NCI-H2029 (cell line): ENCODE measurements at regions not wholly inside any gene's neighbourhood (a gene's known extent, or its start where the extent isn't known, plus 50 kb on each side); places are given as distances from the start of the nearest gene placed in this dataset.
"Not testable (repeated sequence)": the region's sequence is repeated elsewhere in the genome, so short reads cannot be mapped to it uniquely, and the experiment has no call there.

Source experiments
- DNase-seq: peaks from one replicate; lab custom pipeline; 2025; lab: John Stamatoyannopoulos, UW

DNA sequence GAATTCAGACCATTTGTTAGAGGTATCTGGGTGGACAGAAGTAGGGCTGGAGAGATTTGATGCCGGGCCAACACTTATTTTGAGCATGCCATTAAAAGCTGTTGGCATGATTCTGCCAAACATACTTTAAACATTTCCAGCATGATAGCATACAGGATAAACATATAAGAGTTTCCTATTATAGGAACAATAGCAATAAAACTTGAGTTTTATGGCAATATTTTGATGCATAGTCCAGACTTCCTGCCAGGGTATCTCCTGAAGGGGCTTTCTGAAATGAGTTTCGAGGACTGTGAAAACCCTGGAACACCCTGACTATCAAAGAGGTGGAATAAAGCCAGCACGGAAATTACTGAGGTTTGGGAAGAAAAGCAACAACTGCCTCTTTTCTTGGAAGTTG is 1398.0 kb upstream of the NXPH2 start:
- DNase-seq: no peak

DNA sequence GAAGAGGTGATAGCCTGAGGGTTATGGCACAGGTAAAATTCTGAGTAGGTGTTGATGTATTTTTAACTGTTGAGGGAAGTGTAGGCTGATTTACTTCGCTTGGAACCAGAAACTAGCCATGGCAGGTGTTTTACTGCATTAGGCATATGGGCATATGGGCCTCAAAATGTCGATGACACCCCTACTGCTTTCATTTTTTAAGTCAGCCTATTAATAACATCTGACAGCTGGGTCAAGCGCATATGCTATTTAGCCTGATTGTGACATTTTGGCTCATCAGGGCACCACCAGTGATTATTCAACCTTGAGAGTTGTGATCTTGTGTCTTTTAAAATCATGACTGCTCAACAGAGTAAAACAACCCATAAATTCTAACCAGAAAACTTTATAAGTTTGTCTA is 1396.9 kb upstream of the NXPH2 start:
- DNase-seq: no peak

DNA sequence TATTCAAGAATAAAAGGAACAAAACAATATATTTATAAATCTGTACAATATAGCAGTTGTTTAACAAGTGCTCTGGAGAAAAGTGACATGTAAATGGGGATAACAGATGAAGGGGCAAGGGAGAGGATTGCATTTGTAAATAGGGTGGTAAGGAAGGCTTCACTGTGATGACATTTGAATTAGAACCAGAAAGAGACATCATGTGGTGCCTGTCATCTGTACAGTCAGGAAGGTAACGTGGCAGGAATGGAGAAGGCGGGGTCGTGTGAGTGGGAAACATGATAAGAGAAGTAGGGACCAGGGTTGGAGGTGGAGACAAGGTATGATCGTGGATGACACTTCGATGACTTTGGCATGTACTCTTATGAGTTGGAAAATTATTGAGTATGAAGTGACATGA is 1393.6 kb upstream of the NXPH2 start:
- no peak for DNase-seq

DNA sequence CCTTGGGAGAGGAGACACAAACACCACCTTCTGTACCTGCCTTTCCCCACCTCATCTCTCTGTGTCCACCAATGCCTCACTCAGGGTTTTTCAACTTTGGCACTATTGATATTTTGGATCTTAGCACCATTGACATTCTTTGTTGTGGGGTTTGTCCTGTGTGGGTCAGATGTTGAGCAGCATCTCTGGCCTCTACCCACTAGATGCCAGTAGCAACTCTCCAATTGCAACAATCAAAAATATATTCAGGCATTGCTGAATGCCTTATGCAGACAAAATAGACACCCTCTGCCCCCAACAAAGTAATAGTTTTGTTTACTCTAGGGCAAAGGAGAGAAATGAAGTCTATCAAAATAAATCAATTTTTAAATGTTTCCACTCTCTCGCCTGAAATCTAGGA is 1384.3 kb upstream of the NXPH2 start:
- DNase-seq: no peak

DNA sequence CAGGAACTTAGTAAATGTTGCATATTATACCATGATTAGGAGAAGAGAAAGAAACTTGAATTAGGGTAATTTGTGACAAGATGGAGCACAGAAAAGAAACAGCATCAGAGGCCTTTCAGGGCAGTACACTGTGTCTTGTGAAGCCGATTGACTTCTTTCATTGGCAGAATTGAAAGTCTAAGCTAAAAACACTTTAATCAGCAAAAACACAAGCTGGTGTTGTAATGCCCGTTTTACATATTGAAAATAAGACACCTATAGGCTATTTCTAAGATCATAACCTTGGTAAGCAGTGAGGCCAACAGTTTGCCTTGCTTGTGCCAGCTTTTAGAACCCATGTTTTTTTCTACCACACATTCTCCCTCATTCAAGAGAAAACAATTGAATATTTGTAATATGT is 1378.1 kb upstream of the NXPH2 start:
- DNase-seq: no peak

DNA sequence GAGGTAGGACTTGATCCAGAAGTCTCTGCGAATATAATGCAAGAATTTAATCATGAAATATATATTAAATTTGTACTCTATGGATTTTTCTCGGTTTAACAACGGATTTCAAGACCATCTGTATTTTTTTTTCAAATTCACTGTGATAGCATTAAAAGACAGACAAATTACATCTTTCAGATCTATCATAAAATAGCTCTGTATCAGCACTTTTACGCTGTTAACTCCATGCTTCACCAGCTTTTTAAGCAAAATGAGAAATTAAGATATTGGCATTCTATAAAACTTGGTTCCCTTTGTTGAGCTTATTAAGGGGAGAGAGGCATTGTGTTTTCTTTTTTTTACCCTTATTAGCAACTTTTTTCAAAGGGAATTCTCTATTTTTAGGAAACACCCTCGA is 1377.6 kb upstream of the NXPH2 start:
- no peak for DNase-seq

DNA sequence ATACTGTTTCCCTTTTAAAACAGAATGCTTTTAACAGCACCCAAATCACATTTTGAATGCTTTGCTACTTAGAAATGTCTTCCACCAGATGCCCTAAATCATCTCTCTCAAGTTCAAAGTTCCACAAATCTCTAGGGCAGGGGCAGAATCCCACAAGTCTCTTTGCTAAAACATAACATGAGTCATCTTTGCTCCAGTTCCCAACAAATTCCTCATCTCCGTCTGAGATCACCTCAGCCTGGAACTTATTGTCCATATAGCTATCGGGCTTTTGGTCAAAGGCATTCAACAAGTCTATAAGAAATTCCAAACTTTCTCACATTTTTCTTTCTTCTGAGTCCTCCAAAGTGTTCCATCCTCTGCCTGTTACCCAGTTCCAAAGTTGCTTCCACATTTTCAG is 1374.5 kb upstream of the NXPH2 start:
- DNase-seq: no peak

DNA sequence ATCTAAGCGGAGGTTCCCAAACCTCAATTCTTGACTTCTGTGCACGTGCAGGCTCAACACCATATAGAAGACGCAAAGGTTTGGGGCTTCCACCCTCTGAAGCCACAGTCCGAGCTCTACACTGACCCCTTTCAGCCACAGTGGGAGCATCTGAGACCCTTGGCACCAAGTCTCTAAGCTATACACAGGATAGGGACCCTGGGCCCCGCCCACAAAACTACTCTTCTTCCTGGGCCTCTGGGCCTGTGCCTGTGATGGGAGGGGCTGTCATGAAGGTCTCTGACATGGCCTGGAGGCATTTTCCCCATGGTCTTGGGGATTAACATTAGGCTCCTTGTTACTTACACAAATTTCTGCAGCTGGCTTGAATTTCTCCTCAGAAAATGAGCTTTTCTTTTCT is 1374.1 kb upstream of the NXPH2 start:
- DNase-seq: no peak

DNA sequence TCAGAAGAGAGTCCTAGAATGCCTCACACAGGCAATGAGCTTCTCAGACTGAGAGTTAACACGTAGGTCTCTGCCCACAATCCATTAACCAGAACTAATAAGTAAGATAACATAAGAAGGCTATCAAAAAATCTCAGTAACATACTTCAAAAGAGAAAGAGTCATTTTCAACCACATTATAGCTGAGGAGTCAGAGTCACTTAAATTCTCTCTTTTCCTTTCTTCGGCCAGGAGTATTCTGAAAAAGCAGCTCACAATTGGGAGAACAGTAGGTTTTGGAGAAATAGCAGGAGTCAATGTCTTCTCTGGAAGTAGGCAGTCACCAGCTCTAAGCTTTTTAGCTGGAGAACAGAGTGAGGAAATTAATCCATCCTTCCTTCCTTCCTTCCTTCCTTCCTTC is 1364.4 kb upstream of the NXPH2 start:
- no peak for DNase-seq

DNA sequence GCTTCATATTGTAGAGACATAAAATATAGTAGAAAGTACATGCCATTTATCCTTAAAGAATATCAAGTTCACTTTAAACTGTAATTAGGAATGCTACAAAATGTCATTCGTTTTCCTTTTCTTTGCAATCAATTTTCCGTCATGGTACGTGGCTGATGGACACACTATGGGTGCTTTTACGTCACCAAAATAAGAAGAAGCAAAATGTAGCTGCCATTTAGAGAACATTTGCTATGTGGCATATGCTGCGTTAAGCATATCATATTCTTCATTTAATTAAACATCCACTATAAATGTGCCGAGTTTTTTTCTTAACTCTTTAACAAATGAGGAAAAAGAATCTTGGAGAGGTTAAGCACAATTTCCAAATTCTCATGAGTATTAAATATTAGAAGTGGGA is 1358.5 kb upstream of the NXPH2 start:
- DNase-seq: no peak

DNA sequence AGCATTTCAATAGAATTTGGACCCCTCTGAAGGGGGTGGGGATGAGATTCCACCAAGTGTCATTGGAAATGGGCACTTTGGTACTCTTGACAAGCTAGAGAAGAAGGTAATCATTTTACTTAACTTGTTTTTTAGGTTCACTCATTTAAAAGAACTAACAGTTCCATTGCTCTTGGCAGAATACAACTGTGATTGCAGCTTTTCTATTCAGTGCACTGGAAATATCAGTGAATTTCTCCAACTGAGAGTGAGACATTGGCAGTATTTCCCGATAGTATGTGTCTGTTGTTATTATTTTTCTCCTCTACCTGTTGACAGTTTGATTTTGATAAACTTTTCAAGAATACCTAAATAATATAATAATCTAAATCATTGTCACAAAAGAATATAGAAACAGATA is 1356.7 kb upstream of the NXPH2 start:
- DNase-seq: no peak

DNA sequence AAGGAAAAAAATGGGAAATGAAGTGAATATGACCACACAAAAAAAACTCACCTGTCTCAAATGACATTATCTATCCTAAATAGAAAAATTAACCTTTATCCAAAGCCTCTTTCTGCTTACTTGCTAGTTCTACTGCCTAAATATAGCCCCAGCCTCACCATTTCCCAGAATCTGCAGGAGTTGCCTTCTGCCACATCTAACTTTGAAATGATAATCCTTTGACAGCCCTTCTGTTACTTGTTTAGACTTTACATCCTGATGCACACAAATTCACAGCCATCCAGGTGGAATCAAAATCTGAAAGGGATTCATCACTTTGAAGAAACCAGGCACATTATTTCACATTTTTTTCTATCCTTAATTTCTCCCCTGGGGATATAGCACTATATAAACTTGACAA is 1356.2 kb upstream of the NXPH2 start:
- no peak for DNase-seq

DNA sequence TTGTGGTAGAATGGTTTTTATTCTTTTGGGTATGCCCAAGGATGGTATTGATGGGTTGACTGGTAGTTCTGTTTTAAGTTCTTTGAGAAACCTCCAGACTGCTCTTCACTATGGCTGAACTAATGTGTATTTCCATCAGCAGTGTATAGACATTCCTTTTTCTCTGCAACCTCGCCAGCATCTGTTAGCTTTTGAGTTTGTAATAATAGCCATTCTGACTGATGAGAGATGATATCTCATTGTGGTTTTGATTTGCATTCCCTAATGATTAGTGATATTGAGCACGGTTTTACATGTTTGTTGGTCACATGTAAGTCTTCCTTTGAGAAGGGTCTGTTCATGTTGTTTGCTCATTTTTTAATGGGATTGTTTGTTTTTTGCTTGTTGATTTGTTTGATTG is 1348.7 kb upstream of the NXPH2 start:
- DNase-seq: no peak

DNA sequence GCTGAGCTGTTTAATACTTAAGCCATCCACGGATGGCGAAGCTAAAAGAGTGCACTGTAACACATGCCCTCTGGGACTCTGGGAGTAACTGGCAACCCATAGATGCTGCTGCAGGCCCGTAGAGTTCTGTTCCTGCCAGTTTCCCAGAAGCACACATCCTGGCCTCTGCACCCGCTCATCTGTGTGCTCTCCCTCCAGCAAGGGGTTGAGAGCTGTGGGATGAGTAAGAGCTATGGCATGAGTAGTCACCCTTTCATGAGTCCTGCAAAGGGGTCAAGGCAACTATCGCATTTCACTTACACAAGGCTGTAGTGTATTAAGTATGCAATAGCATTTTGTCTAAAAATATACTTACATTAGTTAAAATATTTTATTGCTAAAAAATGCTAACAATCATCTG is 1341.8 kb upstream of the NXPH2 start:
- no peak for DNase-seq

DNA sequence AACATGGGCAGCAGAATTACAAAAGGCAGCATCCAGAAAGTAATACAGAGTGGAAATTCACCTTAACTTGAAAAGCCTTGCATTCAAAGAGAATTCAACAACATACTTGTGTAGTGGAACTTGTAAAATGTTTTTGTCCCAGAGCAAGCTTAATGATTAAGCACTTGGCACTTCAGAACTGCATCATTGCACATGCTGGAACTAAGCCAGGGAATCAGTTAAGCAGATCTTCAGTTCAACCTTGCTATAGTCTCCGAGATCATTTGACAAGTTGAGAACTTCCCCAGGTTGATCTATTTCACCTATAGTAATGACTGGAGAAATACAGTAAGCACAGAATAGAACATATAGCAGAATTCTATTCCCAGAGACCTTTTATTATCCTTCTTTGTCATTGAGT is 1337.2 kb upstream of the NXPH2 start:
- DNase-seq: no peak

DNA sequence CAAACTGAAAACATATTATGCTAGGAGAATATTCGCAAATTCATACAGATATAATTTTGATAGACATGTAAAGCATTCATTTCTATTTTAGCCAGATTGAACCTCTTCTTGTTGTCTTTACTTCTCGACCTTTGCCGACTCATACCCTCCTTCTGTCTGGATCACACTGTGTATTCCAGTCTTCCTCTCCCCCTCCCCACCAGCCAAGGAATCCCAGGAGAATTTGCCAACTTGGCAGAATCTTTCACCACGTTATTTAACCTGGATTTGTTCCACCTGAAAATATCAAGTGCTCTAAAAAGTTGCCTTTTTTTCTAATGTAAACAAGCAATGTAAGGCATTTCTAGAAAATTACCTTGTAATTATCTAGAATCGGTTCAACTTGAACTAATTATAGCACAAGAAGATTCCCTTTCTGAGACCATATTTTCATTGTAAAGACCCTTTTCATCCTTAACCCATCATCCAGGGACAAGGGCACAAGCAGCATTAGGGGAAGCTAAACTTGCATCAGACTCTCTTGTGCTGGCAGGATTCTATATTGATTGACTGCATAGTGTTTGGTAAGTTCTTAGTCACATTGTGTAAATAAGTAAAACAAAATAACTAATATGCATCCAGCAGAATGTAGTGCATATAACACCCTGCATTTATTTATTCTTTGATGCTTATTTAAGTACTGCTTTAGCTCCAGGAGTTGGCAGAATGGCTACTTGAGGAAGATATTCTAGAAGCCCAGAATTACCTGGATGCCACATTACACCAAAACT is 1328.7 kb upstream of the NXPH2 start:
- no peak for DNase-seq

DNA sequence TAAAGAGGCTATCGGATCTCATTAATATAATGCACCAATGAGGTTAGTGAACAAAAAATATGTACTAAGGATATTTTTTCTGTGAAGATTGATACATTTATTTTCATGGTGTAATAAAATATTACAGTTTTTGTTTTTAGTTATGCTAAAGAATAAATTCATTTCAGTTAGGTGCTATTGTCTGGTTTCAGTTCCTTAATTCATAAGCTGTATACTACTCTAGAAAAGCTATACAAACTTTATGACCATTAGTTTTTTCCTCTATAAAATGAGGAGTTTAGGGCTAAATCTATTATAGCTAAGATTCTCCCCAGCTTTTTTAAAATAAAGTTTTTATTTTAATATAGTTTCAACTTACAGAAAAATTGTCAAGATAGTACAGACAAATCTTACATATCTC is 1311.7 kb upstream of the NXPH2 start:
- no peak for DNase-seq

DNA sequence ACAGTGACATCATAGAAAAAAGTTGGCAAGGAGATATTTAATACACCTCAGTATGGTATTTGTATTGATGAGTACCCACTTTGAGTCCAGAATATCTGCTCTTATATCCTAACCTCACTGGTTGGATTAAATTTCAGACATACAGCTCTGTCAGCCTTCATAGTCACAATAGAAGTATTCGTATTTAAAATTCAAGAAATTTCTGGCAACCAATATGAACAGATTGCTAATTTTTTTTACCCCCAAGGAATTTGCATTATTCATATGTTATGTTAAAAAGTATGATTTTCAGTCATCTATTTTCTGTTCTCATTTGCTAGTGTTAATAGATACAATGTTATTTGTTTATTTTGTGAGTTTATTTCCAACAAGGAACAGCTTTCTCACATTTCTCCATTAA is 1306.8 kb upstream of the NXPH2 start:
- DNase-seq: no peak

DNA sequence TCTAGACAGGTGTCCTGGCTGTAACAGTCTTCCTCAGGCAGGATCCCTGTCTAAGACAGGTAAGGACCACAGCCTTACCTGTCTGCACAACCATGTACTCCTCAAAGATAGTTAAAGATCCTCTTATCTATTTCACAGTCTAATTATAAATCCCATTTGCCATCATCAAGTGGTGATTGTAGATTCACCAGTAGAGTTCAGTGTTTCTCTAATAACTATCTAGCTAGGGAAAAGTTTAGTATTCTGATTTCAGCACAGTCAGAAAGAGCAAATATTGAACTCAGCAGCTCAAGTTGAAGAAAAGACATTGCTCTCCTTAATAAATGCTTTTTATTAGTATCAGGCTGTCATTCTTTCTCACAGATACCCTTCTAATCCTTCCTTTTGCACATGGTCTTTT is 1305.5 kb upstream of the NXPH2 start:
- DNase-seq: no peak

DNA sequence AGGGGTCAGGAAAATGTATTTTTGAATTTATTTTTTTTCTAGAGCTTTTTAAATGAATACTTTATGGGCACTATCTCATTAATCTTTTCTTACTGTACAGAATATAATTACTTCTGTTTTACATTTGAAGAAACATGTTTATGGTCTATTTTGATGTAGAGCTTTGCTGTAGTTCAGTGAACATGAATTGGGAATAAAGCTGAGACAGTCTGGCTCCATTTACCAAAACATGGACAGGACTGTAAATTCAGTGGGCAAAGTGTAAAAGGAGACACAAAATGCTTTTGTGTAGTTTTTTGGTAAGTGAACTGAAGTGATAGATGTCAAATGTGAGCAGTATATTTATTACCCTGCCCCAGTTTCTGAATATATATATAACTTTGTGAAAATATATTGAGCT is 1298.8 kb upstream of the NXPH2 start:
- no peak for DNase-seq

DNA sequence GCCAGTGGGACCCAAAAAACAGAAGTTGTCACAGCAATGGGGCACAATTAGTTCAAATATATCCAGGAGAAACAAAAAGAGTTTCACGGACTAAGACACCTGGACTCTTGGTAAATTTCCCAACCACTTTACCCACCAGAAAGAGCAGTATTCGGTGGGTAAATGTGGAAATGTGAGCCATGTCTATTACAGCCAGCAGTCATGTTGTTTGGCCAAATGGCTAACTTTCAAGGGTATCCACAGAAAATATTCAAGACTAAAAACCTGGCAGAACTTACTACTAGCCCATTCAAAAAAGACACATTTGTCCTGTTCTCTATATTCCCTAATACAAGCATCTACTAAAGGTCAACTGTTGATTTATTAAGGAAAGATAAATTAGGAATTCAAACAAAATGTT is 1296.0 kb upstream of the NXPH2 start:
- DNase-seq: no peak

DNA sequence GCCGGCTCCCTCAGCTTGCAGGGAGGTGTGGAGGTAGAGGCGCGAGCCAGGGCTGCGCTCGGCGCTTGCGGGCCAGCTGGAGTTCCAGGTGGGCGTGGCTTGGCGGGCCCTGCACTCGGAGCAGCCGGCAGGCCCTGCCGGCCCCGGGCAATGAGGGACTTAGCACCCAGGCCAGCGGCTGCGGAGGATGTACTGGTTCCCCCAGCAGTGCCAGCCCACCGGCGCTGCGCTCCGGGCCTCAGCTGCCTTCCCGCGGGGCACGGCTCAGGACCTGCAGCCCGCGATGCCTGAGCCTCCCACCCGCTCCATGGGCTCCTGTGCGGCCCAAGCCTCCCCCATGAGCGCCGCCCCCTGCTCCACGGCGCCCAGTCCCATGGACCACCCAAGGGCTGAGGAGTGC is 1293.6 kb upstream of the NXPH2 start:
- DNase-seq: not testable (repeated sequence)

DNA sequence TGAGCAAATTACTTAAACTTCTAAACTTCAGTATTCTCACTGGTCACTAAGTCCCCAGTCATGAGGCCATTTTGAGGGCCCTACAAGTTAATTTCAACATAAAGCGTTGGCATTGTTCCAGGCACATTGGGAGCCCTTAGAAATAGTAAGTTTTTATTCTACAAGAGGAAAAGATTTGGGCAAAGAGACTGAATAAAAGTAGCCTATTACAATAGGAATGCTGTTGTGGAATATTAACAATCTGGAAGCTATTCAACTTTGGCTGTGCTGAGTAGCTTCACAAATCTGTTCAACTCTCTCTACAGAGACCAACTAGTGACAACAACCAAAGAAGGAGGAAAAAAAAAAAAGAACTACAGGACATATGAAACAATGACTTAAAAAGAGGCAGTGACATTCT is 1287.5 kb upstream of the NXPH2 start:
- no peak for DNase-seq

DNA sequence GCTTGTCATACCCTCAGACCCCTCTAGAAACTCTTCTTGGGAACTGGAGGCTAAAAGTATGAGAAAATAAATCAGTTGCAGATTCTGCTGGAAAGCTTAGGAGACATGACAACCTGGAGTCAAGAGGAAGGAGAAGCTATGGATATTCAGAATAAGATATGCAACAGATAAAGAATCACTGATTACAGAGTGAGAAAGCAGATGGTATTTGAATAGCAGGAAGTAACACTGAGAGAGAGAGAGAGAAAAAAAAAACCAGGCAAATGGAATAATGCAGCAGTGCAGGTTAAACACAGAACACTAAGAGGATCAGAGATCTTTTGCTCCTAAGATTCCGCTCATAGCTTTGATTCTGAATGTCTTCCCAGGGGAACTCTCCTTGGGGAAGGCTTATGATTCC is 1284.1 kb upstream of the NXPH2 start:
- DNase-seq: no peak

DNA sequence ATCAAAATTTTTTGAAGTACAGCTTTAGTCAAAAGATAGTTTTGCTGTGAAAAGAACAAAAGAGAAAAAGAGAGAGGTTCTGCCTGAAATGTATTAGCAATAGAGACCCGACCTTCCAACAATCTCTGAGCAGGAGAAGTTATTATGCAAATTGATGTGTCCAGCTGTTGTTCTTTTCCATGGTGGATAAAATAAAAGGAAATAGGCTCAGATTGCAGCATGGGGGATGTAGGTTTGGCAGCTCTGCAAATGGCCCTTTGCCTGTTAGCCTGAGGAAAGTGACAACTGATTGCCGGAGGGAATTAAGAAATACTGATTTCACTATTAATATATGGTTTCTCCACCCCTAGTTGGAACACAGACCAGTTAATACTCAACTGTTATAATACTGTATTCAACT is 1283.2 kb upstream of the NXPH2 start:
- no peak for DNase-seq
